GM19452 (cell line): ENCODE measurements at regions not wholly inside any gene's neighbourhood (a gene's known extent, or its start where the extent isn't known, plus 50 kb on each side); places are given as distances from the start of the nearest gene placed in this dataset.

Source experiments
- ATAC-seq: cut with Tn5 transposase; IDR thresholded peaks from one replicate; pipeline ENCODE4 v1.9.1; 2021; ENCODE audit not compliant: unreplicated experiment

DNA sequence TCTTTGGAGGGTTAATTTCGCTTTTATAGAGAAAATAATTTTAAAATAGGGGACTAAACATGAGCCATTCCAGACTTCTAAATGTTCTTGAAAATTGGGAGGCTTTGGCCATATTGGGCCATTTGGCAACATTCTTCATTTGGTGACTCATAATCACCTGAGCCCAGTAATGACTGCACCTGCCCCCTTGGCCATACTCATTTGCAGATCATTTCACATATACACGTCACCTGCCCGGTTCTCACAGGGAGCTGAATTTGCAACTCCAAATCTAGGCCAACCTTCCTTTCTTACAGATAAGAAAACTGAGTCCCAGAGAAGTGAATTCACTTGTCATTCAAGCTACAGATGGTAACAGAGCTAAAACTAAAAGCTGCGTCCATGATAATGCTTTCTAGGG lies 289.7 kb downstream of the EPHA4 start:
- no peak for ATAC-seq

DNA sequence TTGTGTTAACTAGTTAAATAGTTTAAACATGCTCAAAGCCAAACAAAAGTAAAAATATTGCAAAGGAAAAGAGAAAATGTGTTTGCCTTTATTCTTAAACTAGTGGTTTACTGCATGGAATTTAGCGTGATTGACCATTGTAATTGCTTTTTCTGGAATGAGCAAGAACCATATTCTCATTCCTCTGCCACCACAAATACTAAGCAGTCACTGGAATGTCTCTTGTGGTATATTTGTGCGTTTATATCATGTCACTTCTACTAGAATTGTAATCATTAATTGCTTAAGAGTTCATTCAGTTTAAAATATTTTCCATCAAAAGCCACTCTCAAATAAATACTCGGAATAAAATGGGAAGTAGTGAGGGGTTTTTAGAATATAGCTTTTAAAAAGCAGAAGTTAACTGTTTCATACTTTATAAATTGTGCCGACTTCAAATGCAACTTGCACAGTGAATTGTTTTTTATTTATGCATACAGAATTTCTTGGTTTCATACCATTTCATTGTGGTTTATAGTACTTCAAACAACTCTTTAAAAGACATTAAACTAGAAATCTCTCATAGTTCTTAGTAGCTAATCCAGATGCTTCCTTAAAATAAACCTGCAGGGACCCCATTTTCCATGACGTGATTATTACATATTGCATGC lies 288.1 kb downstream of the EPHA4 start:
- ATAC-seq = no peak

DNA sequence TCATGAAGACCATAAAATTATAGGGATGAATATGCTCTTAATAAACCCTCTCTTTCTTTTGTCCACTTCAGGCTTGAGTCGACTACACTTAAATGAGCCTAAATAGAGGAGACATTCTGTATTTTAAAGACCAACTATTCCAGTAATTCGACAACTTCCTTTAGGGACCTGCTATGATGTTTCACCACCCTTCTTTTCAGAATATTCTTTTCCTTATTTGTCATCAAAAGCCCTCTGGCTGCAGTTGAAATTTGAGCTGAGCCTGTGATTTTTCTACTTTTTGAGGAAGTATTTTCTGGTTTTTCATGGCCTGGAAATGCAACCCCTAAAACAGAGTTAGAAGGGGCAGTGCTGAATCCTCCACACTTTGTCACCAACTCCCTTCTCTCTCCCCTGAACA lies 287.0 kb downstream of the EPHA4 start:
- ATAC-seq = no peak

DNA sequence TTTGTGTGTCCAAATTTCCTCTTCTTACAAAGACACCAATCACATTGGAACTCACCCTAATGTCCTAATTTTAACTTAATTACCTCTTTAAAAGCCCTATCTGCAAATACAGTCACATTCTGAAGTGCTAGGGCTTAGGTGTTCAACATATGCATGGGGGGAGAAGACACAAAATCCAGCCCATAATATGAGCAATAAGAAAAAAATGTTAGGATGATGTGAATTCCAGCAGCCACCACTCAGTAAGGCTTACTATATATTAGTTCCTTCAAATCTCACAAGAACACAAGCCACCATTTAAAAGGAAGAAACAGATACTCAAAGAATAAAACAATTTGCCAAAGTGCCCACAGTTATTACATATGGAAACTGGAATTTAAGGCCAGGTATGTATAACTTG lies 285.7 kb downstream of the EPHA4 start:
- ATAC-seq = no peak

DNA sequence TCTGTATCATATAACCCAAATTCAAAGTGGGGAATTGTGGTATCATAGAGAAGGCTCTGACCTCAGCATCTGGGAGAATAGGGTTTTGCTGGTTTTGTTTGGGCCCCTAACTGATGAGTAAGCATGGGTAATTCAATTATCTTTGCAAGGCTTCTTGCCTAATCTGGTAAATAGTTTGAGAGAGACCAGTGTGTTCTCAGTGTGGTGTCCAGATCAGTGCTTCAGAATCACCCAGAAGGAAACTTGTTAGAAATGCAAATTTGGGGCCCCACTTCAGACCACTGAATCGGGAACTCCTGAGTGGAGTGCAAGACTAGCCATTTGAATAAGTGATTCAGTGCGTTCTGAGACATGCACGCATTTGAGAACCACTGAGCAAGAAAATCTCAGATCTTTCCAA lies 282.7 kb downstream of the EPHA4 start:
- no peak for ATAC-seq

DNA sequence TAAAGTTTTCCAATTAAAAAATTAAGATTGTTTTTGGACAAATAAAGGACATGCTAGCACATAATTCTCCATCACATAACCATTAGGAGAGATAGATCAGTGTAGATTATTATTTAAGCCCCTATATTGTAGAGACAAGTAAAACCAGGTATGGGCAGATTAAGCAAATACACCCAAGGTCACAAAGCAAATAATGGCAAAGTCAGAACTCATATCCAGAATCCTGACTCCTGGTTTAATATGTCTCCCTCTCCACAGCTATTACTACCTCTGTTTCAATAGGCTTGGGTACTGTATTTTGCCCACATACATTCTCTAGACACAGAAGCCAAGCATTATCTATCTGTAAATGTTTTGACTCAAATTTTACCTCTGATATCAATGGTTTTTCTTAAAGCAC lies 282.3 kb downstream of the EPHA4 start:
- ATAC-seq = no peak

DNA sequence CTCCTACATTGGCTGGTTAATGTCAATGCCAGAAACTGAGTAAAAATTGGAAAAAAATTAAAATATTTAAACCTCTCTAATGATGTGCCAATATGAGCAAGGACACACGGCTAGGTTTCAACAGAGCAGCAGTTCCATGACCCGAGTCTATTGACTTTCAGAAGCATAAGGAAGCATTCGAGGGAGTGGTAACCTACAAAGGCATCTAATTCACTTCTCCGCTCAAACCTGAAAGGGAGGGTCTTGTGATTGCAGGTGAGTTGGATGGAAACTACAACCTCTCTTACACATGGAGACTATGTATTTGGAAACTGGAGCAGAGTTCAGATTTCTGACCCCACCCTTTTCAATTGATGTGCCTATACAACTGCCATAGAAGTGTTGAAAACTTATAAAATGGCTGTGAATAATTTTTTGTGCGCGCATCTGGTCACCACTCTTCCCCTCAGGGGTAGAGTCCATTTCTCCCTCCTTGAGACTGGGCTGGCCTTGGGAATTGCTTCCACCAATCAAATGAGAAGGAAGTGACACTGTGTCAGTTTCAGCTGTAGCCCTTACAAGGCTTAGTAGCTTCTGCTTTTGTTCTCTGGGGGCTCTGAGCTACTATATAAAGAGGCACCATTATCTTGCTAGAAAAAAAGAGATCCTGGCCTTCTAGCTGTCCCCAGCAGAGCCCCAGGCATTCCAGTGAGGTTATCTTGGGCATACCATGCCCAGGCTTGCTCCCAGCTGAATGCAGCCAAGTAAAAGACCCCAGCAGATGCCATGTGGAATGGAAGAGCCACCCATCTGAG lies 278.0 kb downstream of the EPHA4 start:
- ATAC-seq = no peak

DNA sequence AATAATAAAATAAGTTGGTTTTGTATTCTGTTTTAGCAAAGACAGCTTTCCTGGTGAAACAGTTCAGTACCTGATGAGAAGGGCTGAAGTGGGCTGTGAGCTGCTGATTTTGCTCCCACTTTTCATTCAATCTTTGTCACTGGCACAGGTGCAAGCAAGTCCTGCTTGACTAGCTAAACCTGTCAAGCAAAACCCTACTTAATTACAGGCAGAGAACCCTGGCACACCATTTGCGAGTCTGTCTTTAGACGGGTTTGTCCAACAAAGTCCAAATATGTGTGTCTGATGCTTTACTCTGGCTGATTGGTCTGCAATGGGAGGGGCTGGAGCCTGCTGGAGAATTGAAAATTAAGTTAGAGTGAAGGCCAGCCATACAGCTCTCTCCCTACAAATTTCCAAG lies 267.2 kb downstream of the EPHA4 start:
- no peak for ATAC-seq

DNA sequence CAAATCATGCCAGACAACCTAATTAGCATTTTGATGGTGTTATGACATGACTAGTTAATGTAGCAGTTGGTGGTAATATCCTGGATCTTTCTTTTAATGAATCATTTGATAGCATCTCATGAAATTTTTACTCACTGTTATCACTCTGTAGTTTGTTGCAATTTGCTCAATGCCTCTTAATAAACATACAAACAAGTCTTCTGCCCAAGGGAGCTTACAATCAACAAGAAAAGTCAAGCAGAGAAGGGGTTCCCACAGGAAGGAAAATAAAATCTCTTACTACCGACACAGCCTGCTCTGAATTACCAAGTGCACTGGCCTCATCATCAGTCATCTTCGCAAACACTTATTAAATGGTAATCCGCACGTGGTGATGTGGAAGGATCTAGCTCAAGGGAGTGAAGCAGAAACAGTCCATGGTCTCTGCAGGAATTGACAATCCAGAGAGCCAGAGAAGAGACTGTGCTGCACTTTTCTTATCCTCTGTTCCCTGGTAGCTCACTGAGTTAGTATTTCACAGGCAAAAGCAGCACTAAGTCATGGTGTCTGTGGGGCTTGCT lies 263.5 kb downstream of the EPHA4 start:
- ATAC-seq = no peak

DNA sequence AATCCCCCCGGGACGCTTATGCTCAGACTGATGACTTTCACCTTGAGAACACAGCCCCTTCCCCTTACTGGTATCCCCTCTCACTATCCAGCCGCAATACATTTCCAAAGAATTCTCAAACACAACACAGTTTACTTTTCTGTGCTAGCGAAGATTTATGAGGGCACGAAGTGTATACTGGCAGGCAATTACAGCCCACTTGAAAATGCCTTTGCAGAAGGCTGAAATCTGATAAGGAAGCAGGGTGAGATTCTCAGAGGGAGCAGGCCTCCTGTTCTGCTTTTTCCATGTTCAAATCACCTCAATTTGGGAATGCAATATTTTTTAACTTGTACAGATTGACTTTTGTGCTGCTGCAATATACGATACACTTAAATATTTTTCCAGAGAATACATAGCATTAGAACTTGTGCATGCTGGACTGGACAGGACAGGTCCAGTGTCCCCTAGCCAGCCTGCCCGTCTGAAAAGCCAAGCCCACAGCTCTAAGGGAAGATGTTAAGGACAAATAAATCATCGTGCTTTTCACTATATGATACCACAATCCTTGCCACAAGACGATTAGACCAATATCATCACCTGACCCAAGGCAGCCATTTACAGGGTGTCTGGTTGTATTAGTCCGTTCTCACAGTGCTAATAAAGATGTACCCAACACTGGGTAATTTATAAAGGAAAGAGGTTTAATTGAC lies 262.1 kb downstream of the EPHA4 start:
- no peak for ATAC-seq

DNA sequence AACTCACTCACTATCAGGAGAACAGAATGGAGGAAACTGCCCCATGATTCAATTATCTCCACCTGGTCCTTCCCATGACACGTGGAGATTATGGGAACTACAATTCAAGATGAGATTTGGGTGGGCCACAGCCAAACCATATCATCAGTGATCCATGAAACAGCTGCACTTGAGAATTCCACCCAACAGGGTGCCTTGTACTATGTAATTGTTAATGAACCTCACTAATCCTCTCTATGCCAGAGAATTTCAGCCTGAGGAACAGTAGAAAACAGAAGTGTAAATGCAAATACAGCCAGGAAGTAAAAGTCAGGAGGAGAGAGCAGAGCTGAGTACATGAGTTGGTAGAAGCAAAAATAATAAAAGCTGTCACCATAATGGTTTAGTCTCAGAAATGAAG lies 261.4 kb downstream of the EPHA4 start:
- no peak for ATAC-seq

DNA sequence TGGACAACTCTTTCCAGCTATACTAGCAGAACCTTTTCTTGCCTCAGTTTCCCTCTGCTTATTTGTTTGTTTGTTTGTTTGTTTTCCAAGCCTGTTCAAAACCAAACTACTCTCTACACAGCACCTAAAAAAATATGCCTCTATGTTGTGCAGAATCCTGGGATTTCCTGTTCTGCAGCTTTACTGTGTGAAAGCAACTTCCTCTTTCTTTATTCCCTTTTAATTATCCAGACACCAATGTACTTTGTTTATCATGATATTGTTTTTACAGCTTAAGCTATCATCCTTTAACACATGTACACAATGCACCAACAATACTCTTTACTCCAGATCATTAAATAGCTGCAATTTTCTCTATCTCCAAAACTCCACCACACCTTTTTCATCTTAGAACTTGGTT lies 259.5 kb downstream of the EPHA4 start:
- no peak for ATAC-seq

DNA sequence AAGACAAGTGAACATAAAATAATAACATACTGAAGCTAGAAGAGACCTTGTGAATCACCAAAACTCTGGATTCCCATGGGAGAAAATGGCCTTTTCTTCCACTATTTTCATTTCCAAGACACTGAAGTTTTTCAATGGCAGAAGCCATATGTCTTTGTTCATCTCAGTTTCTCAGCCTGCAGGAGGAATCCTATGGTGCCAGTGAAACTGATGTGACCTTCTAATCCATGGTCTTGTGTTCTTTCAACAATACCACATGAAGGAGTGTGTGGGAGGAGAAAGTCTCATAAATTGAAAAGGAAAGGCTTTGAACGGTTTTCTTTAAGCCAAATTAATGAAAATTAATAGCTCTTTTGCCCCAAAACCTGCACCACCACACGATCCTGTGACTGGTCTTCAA lies 257.3 kb downstream of the EPHA4 start:
- no peak for ATAC-seq

DNA sequence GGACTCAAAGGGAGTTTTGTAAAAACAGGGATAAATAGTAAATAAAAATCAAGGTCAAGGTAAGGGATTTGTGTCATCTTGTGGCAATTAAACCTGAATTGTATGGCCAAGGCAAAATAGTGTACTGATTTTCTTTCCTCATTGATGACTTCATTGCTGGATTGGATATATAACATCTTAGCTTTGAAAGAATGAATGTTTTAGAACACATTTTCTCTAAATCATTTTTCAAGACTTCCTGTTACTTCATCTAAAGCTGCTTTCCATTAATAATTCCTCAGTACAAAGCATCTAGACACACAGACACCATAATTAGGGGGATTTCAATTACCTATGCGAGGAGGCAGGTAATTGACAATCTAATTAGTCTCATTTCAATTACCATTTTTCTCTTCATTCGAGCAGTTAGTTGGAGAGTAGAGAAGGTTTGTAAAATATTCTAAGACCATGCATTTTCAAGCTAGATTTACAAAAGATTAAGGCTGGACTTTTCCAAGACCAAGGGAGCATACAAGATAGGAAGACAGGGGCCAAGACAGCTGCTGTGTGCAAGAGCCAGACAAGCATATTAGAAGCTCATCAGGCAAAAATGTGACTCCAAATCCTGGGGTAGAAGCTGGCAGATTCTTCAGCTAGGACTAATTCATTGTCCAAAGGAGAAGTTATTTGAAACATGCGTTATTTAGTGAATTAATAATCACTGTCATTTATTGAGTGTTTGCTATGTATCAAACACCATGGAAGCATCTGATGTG lies 253.6 kb downstream of the EPHA4 start:
- no peak for ATAC-seq

DNA sequence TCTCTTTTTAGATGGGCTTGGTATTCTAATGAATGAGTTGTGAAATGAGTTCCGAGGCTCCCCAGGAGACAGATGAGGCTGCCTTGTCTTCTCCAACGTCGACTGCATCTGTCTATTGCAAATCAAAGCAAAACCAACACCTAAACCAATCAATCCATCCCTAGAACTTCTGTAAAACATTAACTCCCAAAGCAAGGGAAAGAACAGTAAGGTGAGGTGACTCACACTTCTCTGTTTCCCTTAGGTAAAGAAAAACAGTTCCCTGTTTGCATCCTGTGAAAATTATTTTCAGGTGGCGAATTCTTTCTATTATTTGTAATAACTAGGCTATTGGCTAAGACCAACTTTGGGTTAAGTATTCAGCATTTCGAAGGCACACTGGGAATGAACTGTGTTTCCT lies 249.4 kb downstream of the EPHA4 start:
- ATAC-seq = no peak

DNA sequence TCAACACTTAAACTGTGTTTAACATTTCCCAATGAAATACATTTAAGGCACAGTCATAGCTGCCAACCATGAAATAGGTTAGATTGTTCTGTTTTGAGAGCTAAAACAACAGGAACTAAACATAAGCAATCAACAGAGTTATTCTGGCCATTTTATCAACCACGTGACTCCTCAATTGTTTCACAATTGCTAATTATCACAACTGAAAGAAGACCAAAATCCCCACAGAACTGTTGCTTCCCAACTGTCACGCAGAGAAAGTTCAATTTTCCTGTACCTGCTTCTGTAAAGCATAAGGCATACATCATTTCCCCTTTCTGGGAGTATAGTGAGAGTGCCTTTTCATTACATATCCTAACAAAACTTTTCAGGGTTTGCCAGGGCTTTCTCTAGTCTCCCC lies 248.6 kb downstream of the EPHA4 start:
- ATAC-seq = no peak

DNA sequence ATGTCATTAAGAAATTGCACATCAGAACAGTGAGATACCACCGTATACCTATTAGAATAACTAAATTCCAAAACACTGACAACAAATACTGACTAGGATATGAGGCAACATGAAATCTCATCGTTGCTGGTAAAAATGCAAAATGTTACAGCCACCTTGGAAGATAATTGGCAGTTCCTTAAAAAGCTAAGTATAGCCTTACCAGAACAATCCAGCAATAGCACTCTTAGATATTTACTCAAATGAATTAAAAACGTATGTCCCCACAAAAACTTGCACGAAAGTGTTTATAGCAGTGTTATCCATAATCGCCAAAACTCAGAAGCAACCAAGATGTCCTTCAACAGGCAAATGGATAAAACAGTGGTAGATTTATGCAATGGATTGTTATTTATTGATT lies 241.7 kb downstream of the EPHA4 start:
- no peak for ATAC-seq

DNA sequence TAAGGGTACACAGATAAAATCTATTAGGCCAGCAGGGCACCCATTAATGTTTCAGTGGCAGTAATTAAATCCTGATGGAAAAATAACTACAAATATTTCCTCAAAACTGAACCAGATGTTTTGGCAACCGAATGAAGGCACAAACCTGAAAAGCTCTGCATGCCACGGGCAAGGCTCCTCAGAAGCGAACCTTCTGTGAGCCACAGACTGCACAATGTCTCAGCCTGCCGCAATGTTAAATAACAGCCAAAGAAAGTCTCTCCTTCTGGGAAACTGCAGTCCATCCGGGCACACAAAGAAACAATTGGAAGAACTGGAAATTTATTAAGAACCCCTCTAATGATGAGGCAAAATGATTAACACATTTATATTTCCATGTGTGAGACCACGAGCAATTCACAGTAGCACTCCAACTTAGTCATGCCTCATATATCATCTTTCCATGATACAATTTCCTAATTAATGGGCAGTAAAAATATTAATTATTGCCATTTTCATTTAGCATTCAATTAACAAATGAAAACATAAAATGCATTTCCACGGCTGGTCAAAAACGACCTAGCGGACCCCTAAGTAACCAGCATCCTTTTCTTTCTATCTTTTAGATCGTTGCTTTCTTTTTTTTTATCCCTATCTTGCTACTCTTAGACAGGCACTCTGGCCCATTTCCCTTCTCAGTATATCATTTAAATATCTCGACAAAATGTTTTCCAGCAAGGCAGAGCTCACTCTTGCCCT lies 237.5 kb downstream of the EPHA4 start:
- no peak for ATAC-seq

DNA sequence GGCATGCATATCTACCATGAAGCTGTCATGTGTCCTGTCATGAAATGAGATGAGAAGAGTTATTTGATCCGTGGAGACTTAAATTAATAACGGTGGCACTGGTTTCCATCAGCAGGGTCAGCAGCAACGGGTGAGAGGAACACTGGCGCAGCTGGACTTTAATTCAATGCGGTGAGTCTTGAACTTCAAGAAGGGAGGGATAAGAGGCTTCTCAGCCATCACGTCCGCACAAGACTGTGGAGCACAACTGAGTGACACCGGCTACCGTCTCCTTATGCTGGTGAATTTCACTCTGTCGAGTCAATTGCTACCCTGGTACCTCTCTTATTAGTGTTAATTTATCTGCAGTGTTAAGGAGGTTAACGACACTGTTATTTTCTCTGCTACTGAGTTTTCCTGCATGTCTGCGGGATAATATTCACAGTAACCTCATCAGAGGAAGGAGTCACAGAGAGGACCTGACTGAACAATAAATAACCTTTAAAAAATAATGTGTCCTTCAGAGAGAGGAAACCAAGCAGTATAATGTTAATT lies 236.8 kb downstream of the EPHA4 start:
- ATAC-seq = no peak

DNA sequence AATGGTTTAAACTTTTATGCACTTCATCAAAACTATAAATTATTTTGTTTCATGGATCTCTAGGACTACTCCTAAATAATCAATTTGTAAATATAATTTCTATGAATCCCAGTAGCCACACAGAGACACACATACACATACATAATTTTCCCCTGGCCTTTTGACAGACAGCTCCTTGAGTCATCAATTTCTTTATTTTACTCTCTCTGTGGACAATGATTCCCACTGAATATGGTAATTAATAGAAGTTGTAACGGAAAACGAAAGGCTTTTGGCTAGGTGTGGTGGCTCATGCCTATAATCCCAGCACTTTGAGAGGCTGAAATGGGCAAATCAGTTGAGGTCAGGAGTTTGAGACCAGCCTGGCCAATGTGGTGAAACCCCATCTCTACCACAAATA lies 235.1 kb downstream of the EPHA4 start:
- ATAC-seq = no peak
